Activated T-cell treated with anti-CD3 and anti-CD28 coated beads, Interleukin-2, amount 50 U/mL, for 72 hours (primary cell): ENCODE measurements at regions not wholly inside any gene's neighbourhood (a gene's known extent, or its start where the extent isn't known, plus 50 kb on each side); places are given as distances from the start of the nearest gene placed in this dataset.

Experiments
- ATAC-seq, 2 donors: fragments of 150-1000 bp; cut with Tn5 transposase; replicated peaks in 1 of 2; 2 replicates each; pipeline ENCODE4 v1.10.0; 2021; ENCODE audit warnings: moderate library complexity in 2 of 2, mild to moderate bottlenecking in 1 of 2
- DNase-seq, 2 donors: peaks; one replicate each; pipeline ENCODE4 v3.0.0; 2021 to 2022; ENCODE audit warnings: mixed read lengths in 1 of 2
- H3K27ac Mint-ChIP-seq: one replicate; pipeline ENCODE4 v1.8.0; 2022; ENCODE audit warnings: mild to moderate bottlenecking, moderate library complexity, mixed read lengths
- H3K27me3 Mint-ChIP-seq: one replicate; pipeline ENCODE4 v1.8.0; 2022; ENCODE audit warnings: low read depth, mixed read lengths
- H3K36me3 Mint-ChIP-seq, 2 donors: one replicate each; pipeline ENCODE4 v1.8.0; 2022; ENCODE audit warnings: mixed read lengths in 2 of 2, mild to moderate bottlenecking in 1 of 2; ENCODE audit not compliant: insufficient read depth in 2 of 2
- H3K4me1 Mint-ChIP-seq: one replicate; pipeline ENCODE4 v1.8.0; 2022; ENCODE audit warnings: low read depth, mixed read lengths
- H3K4me3 Mint-ChIP-seq, 2 donors: one replicate each; pipeline ENCODE4 v1.8.0; 2022; ENCODE audit warnings: mild to moderate bottlenecking in 2 of 2, mixed read lengths in 2 of 2, moderate library complexity in 2 of 2
- H3K9me3 Mint-ChIP-seq, 2 donors: one replicate each; pipeline ENCODE4 v1.8.0; 2022; ENCODE audit warnings: mixed read lengths in 2 of 2

DNA sequence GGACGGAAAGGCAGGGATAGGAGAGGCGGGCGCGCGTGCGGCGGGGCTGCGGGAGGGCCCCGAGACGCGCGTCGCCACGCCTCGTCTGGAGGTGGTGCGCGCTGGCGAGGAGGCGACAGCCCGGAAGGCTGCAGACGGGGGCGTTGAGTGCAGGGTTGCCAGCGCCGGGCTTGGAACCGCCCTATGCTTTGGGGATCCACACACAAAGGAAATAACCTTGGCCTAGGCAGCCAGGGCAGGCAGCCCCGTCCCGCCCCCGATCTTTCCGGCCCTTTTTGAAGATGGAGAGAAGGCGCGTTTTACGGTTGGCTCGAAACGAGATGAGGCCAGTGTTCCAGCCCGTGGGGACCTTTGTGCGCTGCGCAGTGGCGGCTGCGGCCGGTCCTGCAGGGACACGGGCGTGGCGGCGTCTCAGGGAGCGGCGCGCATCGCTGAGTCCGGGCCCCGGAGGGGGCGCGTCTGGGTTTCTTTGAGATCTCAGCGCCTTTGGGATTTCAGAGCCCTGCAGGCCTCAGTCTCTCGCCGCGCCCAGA lies 50.8 kb upstream of the TRIM2 start:
- Mint-ChIP-seq H3K27me3 (peaks cover 39% of the 10 kb centered on the region), H3K36me3 (no peaks in the 10 kb centered on the region), H3K9me3 (no peaks in the 10 kb centered on the region), H3K4me1 (peaks cover 71% of the 10 kb centered on the region), H3K27ac (peak overlapping the region; percentile 83), H3K4me3 (peak overlapping the region; percentile 93 to 96)
- ATAC-seq: peak; percentile 93
- peak; percentile 81 to 83 for DNase-seq

DNA sequence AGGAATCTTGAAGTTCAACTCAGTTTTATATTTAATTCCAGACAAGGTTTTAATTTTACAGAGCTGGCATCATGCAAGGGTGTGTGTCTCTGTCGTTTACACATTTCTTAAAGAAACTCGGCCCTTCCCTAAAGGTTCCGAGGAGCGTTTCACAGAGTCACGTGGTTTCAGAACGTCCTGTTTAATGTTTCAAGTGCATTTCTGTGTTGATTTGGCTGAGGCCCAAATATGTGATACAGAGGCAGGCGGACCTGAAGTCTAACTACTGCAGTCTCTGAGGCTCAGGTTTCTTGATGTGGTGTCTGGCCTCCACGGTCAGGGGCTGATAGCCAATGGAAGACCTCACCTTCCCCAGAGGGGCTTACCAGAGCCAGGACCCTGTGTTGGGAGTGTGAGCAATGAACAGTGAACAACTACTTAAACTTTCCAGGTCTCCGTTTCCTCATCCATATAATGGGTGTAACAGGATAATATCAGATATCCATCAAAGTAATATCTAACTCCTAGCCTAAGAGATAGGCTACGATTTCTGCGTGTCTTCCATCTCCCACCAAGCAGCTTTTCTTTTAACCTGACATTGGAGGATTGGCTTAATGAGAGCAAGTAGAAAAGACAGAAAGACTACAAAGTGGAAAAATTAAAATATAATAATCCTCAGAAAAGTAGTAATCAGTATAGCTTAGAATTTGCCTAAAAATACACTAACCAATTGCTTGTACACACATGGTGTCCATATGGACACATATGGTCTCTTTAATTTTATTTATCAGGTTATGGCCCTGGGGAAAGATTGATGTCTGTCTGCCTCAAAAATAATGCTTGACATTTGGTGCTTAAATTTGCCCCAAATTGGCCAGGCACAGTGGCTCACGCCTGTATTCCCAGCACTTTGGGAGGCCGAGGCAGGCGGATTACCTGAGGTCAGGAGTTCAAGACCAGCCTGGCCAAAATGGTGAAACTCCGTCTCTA lies 50.0 kb upstream of the TRIM2 start:
- H3K4me1 Mint-ChIP-seq: peaks cover 79% of the 10 kb centered on the region

More for the DNA sequence above, 50.0 kb upstream of the TRIM2 start:
- peak overlapping the region; percentile 83 for H3K27ac Mint-ChIP-seq
- peak in 1 of 2 donors; percentile 20 for DNase-seq
- H3K9me3 Mint-ChIP-seq: no peaks in the 10 kb centered on the region
- H3K36me3 Mint-ChIP-seq: no peaks in the 10 kb centered on the region
- H3K27me3 Mint-ChIP-seq: peaks cover 39% of the 10 kb centered on the region
- peak in 1 of 2 donors; percentile 9 for ATAC-seq
- peak overlapping the region; percentile 93 to 96 for H3K4me3 Mint-ChIP-seq
